CD4-positive, alpha-beta T cell (primary cell): ENCODE measurements at regions not wholly inside any gene's neighbourhood (a gene's known extent, or its start where the extent isn't known, plus 50 kb on each side); places are given as distances from the start of the nearest gene placed in this dataset.

Source experiments
- ATAC-seq: fragments of 200-7000 bp; cut with Tn5 transposase; one replicate; pipeline ENCODE4 v1.10.0; 2022; ENCODE audit warnings: mild to moderate bottlenecking; ENCODE audit not compliant: poor library complexity
- CTCF ChIA-PET: fragments of 350-600 bp; sonication (Branson Sonifier 250); formaldehyde crosslinking; loops from one replicate; lab custom pipeline; 2021; ENCODE audit warnings: antibody characterized with exemption, inconsistent platforms; lab: Charles Lee
- POLR2A ChIA-PET: fragments of 350-600 bp; sonication (Branson Sonifier 250); formaldehyde crosslinking; loops from one replicate; lab custom pipeline; 2021; ENCODE audit warnings: antibody characterized with exemption, inconsistent platforms; lab: Charles Lee
- DNase-seq, 14 experiments: peaks; one replicate each; pipeline ENCODE4 v3.0.0-alpha.2; 2013 to 2020; ENCODE audit warnings: mixed read lengths in 2 of 14
- H3K27ac ChIP-seq, 2 donors: one replicate each; pipeline versions ENCODE4 v1.5.1 to v1.7.0; 2013; ENCODE audit warnings: low read length in 2 of 2, low read depth in 1 of 2, mild to moderate bottlenecking in 1 of 2
- H3K27me3 ChIP-seq, 2 experiments: 1 replicate in 1 of 2; 2 replicates in 1 of 2; pipeline versions ENCODE4 v1.6.1 to v1.7.0; 2013; ENCODE audit warnings: low read length in 2 of 2, control low read depth in 1 of 2, mild to moderate bottlenecking in 1 of 2, moderate library complexity in 1 of 2; ENCODE audit not compliant: insufficient read depth in 2 of 2, control insufficient read depth in 1 of 2
- H3K36me3 ChIP-seq: one replicate; pipeline ENCODE4 v1.6.1; 2013; ENCODE audit warnings: low read length, control low read depth; ENCODE audit not compliant: insufficient read depth
- H3K4me1 ChIP-seq: one replicate; pipeline ENCODE4 v1.6.1; 2013; ENCODE audit warnings: low read length, control low read depth; ENCODE audit not compliant: insufficient read depth
- H3K4me3 ChIP-seq: one replicate; pipeline ENCODE4 v1.5.1; 2013; ENCODE audit warnings: mild to moderate bottlenecking, low read length, moderate library complexity
- H3K9me3 ChIP-seq, 2 experiments: 1 replicate in 1 of 2; 2 replicates in 1 of 2; pipeline versions ENCODE4 v1.6.1 to v1.7.0; 2013; ENCODE audit warnings: low read length in 2 of 2, mild to moderate bottlenecking in 2 of 2, control low read depth in 1 of 2, moderate library complexity in 1 of 2; ENCODE audit not compliant: control insufficient read depth in 1 of 2, insufficient read depth in 1 of 2
- H3K27ac Mint-ChIP-seq: one replicate; pipeline ENCODE4 v1.8.0; 2020; ENCODE audit warnings: mixed read lengths
- H3K27me3 Mint-ChIP-seq: one replicate; pipeline ENCODE4 v1.8.0; 2021; ENCODE audit warnings: mixed read lengths
- H3K36me3 Mint-ChIP-seq: one replicate; pipeline ENCODE4 v1.8.0; 2021; ENCODE audit warnings: low read depth, mixed read lengths
- H3K4me1 Mint-ChIP-seq: one replicate; pipeline ENCODE4 v1.8.0; 2021; ENCODE audit warnings: low read depth, mixed read lengths
- H3K4me3 Mint-ChIP-seq: one replicate; pipeline ENCODE4 v1.8.0; 2020; ENCODE audit warnings: mild to moderate bottlenecking, mixed read lengths
- H3K9me3 Mint-ChIP-seq: one replicate; pipeline ENCODE4 v1.8.0; 2020; ENCODE audit warnings: mixed read lengths
- intact Hi-C, 2 experiments: fragments of 100-400 bp; cut with DNase I in 1 of 2; cut with micrococcal nuclease in 1 of 2; formaldehyde crosslinking; loops; one replicate each; pipeline versions ENCODE4 v1.15.1 to v1.9.0; 2023 to 2025; cut with DNase I, micrococcal nuclease
- TF ChIP-seq, protein P1 (sequence below): fragments of 200-600 bp; IDR thresholded peaks from one replicate; pipeline ENCODE4 v1.8.0; 2022; ENCODE audit warnings: antibody characterized with exemption, mild to moderate bottlenecking

DNA sequence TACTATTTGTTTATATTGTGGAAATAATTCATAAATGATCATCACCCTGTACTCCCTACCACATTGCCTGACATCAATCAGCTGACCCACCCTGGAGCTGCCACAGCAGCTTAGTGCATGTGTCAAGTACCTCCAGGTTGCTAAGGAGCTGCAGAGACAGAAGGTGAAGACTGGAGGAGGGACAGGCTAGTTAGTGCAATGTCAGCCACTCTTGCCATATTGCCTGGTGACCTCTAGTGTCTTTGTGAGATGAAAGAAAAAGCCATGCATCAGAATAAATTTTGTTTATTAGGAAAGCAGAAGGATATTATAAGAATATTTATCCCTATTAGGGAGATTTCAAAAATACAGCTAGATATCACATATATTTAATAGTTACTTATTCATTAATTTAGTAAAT is 243.9 kb upstream of the FAT4 start:
- intact Hi-C loops, result no loop called here
- TF ChIP-seq, protein P1, sequence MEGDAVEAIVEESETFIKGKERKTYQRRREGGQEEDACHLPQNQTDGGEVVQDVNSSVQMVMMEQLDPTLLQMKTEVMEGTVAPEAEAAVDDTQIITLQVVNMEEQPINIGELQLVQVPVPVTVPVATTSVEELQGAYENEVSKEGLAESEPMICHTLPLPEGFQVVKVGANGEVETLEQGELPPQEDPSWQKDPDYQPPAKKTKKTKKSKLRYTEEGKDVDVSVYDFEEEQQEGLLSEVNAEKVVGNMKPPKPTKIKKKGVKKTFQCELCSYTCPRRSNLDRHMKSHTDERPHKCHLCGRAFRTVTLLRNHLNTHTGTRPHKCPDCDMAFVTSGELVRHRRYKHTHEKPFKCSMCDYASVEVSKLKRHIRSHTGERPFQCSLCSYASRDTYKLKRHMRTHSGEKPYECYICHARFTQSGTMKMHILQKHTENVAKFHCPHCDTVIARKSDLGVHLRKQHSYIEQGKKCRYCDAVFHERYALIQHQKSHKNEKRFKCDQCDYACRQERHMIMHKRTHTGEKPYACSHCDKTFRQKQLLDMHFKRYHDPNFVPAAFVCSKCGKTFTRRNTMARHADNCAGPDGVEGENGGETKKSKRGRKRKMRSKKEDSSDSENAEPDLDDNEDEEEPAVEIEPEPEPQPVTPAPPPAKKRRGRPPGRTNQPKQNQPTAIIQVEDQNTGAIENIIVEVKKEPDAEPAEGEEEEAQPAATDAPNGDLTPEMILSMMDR, result no peak
- Mint-ChIP-seq H3K27me3 (no peaks in the 10 kb centered on the region), H3K4me1 (no peaks in the 10 kb centered on the region), H3K27ac (no peak overlapping the region), H3K36me3 (no peaks in the 10 kb centered on the region), H3K9me3 (peaks cover 7% of the 10 kb centered on the region), H3K4me3 (no peak overlapping the region)
- no peaks in the 10 kb centered on the region for H3K4me1 ChIP-seq
- no peak overlapping the region for H3K27ac ChIP-seq
- no peaks in the 10 kb centered on the region for H3K9me3 ChIP-seq
- no peak for DNase-seq
- ATAC-seq, result no peak
- ChIA-PET POLR2A (no interaction called here), CTCF (no interaction called here)
- H3K36me3 ChIP-seq, result no peaks in the 10 kb centered on the region
- no peaks in the 10 kb centered on the region for H3K27me3 ChIP-seq
- H3K4me3 ChIP-seq, result no peak overlapping the region

DNA sequence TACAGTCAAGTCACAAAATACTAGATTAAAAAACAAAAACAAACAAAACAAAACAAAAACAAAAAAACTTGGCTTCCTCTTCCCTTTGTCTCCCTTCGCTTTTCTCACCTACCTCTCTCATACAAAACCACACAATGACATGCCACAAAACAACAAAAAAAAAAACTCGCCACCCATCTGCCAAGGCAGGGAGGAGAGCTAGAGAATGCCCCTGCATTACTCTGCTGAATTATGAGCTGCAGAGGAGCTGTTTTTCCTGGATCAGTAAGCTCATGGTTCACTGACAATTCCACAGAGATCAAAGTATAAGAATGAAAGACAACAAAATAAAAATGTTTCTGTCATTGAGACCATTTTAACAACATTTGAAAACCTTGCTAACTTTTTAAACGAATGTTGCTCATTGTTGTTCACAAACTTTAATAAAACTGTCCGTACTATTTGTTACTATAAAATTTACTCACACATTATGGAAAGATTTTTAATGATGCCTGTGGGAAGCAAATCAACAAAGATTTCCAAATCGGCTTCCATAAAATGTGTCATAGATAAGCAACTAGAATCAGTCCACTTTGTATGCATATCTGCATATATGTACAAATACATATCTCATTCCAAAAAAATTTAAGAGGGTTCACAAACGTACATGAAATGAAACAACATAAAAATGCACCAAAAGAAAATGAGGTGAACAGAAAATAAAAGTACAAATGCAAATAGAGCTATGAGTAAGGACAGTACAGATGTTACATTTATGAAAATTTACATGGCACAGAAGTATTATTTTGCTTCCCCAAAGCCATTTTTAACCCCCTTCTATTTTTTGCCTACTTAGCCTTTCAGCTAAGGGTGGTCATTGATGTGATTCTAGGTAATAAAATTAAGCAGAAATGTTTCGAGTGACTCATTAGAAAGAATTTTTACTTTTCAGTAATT is 252.4 kb upstream of the FAT4 start:
- H3K4me1 Mint-ChIP-seq, result no peaks in the 10 kb centered on the region
- ATAC-seq, result no peak
- intact Hi-C loops, result no loop called here

DNA sequence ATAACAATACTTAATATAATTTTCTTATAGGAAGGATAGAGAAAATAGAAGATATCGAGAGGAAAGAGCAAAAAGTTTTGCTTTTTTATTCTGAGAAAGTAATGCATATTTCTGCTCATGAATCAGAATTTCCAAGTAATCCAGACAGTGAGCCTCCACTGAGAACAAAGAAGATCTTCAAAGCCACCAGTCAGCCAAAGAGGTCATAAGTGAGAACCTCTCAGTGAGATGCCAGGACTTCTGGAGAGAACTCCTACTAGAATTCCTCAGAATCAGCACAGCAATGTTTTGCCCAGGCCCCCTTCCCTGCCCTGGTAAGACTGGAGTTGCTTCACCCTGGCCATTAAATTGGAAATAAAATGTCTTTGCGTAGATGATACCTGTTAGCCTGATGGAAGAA is 254.4 kb upstream of the FAT4 start:
- Mint-ChIP-seq H3K36me3 (no peaks in the 10 kb centered on the region), H3K27me3 (no peaks in the 10 kb centered on the region), H3K4me1 (no peaks in the 10 kb centered on the region), H3K27ac (no peak overlapping the region), H3K9me3 (no peaks in the 10 kb centered on the region), H3K4me3 (no peak overlapping the region)
- ATAC-seq, result no peak
- Histone ChIP-seq H3K27me3 (no peaks in the 10 kb centered on the region), H3K36me3 (no peaks in the 10 kb centered on the region), H3K27ac (no peak overlapping the region), H3K9me3 (no peaks in the 10 kb centered on the region), H3K4me3 (no peak overlapping the region), H3K4me1 (no peaks in the 10 kb centered on the region)
- ChIA-PET CTCF (no interaction called here), POLR2A (no interaction called here)
- TF ChIP-seq, protein P1, result no peak
- DNase-seq, result no peak
- intact Hi-C loops, result no loop called here

More for the DNA sequence above, 252.4 kb upstream of the FAT4 start:
- ChIA-PET POLR2A (no interaction called here), CTCF (no interaction called here)
- Histone ChIP-seq H3K27ac (no peak overlapping the region), H3K4me1 (no peaks in the 10 kb centered on the region), H3K27me3 (no peaks in the 10 kb centered on the region), H3K4me3 (no peak overlapping the region), H3K36me3 (no peaks in the 10 kb centered on the region), H3K9me3 (no peaks in the 10 kb centered on the region)
- Mint-ChIP-seq H3K27me3 (no peaks in the 10 kb centered on the region), H3K36me3 (no peaks in the 10 kb centered on the region), H3K4me3 (no peak overlapping the region), H3K27ac (no peak overlapping the region), H3K9me3 (peaks cover 4% of the 10 kb centered on the region)
- DNase-seq, result no peak
- TF ChIP-seq, protein P1, result no peak
